HG03575 (cell line): ENCODE measurements at regions not wholly inside any gene's neighbourhood (a gene's known extent, or its start where the extent isn't known, plus 50 kb on each side); places are given as distances from the start of the nearest gene placed in this dataset.

Experiments
- ATAC-seq: cut with Tn5 transposase; IDR thresholded peaks from one replicate; pipeline ENCODE4 v1.9.1; 2021; ENCODE audit not compliant: unreplicated experiment, insufficient number of reproducible peaks, low FRiP score; ENCODE audit errors: extremely low read depth

DNA sequence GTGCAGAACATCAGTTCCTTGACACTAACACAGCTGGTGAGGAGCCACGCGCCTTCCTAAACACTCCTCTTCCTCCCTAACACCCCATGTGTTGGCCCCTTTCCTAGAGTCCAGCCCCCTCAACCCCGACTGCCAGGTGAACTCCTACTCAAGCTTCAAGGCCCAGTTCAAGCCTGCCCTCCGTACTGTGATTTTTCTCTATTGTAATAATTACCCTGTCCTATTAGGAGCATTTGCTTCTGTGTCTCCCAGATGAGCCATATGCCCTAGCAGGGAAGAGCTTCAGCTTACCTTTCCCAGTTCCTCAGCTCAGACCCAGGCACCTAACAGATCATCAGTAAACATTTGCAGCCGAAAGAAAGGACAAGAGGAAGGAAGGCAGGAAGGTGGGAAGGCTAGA, 130.6 kb upstream of the SALL3 start:
- ATAC-seq, result no peak

DNA sequence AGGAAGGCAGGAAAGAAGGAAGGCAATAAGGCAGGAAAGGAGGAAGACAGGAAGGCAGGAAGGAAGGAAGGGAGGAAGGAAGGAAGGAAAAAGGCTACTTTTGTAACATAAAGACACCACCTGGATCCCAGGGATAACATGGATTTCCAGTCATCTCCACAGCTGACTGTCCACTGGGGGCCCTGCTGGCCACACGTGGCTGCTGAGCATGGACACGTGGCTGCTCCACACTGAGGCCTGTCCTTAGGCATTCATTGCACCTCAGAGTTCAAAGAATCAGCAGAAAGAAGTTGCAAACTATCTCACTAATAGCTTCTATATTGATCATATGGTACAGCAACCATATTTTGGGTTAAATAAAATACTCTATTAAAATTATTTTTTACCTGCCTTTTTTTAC, 130.2 kb upstream of the SALL3 start:
- no peak for ATAC-seq

DNA sequence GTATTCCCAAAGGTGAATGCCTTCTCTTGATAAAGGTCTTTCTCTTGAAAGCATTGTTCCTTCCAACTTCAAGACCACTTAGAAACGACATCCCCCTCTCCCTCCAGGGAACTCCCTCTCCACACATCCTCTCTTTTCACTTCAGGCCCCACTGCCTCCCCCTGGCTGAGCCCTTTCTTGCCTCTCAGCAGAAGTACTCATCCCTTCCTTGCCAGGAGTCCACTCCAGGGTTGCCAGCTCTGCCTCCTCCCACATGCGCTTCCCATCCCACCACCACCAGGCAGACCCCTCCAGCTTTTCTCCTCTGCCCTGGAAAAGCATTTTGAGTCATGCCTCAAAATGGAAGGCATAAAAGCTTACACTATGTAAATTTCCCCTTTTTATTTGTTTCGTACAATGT, 126.3 kb upstream of the SALL3 start:
- no peak for ATAC-seq

DNA sequence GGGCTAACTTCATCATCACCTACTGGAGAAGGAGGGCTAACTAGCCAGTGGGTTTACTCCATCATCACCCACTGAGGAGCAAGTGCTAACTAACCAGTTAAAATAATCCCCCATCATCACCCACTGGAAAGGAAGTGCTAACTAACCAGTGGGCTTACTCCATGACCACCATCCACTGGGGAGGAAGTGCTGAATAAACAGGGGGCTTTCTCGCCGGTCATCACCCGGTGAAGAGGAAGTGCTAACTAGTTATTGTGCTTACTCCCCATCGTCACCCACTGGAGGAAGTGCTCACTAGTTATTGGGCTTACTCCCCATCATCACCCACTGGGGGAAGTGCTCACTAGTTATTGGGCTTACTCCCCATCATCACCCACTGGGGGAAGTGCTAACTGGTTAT, 124.4 kb upstream of the SALL3 start:
- ATAC-seq, result no peak

GRCh38 chr18:78856569-78857313, 122.9 kb upstream of the SALL3 start:
- no peak for ATAC-seq

GRCh38 chr18:78857314-78858150, 122.1 kb upstream of the SALL3 start:
- no peak for ATAC-seq

DNA sequence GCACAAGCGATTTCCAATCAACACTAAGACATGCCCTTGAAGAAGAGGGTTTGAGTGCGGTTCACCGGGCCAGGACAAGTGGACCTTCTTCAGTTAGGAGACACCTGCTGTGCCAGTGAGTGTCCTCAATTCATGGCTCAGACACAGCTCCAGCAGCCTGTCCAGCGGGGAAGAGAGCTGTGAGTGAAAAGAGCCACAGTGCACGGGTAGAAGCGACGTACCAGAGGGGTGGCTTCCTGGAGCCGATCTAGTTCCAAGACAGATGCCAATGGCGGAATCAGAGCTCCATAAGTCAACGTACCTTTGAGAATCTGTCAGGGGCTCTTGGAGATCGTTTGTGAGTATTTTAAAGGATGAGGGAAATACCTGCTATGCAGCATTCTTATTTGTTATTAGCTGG, 119.9 kb upstream of the SALL3 start:
- no peak for ATAC-seq

DNA sequence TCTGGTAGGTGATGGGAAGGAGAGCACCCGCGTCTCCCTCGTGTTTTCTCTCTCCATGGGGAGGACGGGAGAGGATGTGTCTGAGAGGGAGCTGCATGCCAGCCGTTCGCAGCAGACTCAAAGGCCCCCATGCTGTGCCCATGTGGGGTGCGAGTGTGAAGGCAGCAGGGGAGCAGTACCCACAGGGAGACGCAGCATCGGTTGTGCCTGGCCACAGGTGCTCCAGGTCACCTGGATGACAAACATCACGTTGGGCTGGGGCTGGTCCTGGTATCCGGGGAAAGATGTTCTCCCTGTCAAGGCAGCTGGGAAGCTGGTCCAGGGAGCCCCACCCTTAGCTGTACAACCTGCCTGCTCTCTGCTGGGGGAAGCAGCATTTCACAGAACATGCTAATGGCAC, 119.5 kb upstream of the SALL3 start:
- ATAC-seq, result no peak

DNA sequence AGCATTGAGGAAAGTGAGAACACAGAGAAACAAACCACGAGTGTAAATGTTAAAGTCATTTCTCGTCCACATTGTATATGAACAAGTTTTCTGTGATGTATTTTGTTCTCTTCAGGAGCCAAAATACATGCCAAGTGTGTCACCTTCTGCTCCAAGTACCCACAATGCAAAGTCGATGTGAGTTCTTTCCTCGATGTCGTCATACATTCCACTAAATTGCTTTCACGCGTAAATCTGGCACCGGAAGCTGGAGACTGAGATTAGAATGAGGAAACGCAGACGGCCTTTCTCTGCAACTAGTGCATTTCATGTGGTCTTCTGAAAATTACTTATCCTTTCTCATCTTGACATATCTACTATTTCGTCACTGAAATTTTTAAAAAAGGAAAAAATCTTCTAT, 118.5 kb upstream of the SALL3 start:
- ATAC-seq, result no peak

DNA sequence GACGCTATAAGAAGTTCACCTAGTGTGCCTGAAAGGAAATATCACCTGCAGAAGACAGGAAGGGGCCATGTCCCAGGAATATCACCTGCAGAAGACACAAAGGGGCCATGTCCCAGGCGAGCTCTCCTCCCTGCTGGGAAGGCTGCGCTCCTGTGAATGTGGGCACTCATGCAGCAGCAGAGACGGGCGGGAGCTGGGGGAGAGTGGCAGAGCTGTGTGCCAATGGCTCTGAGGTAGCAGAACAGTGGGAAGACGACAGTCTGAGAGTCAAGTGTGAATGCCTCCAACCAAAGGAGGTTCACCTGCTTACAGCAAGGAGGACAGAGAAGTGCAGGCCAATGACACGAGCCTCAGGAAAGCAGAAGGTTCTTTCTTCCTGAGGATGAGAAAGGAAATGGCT, 117.9 kb upstream of the SALL3 start:
- ATAC-seq, result no peak

DNA sequence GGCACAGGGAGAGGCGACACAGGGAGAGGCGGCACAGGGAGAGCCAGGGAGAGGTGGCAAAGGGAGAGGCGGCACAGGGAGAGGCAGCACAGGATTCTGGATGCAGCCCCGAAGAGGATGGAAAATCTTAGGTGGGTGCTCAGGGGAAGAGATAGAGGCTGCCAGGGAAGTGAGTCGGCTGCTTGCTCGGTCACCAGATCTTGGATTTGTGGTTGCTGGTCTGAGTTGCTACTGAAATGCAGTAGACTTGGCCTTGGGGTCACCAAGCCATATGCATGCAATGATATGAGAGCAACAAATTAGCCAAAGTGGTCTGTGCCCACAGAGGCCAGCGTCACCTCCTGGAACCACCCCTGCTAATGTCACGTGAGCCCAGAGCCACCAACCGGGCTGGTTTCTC, 117.2 kb upstream of the SALL3 start:
- no peak for ATAC-seq

- ATAC-seq, result no peak
Measured at GRCh38 chr18:78865056-78865598, 114.5 kb upstream of the SALL3 start.

DNA sequence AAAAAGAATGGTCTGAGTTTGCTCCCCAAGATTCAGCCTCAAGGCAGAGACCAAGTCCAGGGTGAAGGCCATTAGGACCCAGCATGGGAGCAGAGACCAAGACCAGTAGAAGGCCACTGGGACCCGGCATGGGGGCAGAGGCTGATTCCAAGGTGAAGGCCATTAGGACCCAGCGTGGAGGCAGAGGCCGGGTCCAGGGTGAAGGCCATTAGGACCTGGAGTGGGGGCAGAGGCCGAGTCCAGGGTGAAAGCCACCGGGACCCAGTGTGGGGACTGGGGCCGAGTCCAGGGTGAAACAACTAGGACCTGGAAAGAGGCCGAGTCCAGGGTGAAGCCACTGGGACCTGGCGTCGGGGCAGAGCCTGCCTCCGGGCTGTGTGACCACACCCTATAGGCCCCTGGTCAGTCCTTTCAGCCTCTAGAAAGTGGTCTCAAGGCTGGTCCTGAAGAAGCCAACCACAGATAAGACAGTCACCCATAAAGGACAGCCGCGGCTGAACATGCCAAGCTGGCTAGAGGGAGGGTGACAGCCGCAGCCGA, 113.8 kb upstream of the SALL3 start:
- no peak for ATAC-seq

GRCh38 chr18:78867131-78867530, 112.5 kb upstream of the SALL3 start:
- no peak for ATAC-seq

DNA sequence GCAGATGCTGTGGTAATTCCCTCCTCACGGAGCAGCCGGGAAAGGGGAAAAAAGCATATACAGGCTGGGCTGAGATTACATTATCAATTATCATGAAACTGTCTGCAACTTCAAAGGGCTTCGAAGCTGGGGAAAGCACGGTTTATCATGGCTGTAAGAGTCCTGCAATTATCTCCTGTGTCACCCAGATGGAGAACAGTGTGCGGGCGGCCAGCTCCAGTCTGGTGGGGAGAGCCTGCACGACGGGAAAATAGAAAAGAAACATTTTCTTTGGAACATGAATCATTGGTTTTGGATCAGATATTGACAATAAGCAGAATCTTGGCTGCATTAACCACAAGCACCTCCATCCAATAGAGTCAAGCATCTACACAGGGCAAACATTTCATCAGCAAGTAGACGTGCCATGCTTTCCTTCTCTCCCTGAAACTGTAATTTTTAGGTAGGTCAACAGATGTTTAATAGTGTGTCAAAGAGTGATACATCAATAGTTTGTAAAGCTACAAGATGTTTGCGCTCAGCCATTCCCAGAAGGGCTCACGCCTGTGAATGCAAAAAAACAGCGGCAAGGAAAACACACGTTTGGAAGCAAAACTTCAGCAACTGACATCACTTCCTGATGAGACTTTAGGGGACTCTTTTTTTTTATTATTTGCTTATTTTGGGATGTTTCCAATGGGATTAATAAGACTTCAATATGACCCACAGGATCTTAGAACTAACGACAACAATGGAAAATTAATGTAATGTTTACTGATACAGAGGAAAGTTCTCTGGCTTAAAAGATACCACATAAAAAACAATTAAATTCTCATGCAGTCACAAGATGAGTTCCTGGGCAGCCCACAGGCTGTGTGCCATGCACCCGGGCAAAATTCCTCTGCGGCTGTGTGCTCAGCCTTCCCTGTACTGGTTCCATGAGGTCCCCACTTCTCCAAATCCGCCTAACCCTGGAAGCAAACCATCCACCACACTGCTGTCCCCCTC, 111.0 kb upstream of the SALL3 start:
- no peak for ATAC-seq

- ATAC-seq, result no peak
Measured at GRCh38 chr18:78871618-78872017, 108.0 kb upstream of the SALL3 start.

DNA sequence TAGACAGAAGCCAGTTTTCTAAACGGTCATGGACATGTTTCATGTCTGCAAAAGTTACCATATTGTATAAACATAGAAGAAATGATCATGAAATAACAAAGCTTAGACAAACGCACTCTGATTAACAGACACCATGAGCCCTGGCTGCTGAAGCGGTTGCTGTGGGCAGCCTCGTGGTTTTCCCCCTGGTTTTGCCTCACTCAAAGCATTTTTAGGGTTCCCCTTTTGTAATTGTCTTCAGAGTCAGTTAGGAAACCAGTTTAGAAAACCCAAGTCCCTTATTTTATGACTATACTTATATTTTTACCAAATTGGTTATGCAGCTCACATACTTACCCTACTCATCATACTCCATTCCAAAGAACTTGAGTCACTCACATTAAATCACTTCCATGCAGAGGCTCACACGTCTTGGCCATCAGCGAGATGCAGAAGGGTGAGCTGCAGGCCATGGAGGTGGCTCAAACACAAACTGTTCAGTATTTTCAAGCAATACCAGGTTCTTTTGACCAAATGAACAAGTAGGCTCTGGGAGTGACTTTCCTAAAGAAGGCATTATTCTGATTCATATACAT, 105.6 kb upstream of the SALL3 start:
- ATAC-seq, result no peak

DNA sequence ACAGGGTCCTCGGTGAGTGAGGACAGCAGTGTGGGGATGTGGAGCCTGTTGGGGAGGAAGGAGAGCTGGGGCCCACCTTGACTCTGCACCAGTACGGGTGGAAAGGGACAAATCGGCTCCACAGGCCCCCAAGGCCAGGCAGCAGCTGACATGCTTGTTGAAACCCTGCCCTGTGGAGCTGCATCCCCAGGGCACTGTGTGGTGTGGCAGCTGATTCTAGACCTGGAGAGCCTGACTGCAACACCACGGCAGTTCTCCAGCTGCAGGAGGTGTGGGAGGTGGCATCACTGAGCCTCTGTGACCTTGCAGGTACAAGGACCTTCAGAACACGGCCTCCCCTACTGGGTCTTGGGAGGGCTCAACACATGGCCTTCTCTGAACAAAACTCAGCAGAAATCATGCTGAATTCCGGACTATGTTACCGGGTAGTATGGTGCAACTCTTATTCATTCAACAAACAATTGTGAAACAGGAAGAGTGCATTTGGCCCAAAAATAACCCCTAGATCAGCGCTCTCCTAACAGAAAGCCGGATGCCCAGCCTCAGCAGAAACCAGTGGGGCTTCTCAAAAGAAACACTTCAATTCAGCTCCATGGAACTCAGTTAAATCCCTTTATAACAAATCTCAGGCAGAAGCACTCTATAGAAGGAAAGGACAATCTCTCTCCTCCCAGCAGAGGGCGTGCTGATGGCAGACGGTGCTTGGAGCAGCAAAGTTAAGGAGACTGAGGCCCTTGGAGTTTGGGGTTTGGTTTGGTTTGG, 104.4 kb upstream of the SALL3 start:
- no peak for ATAC-seq
